ENCODE measurements at regions not wholly inside any gene's neighbourhood (a gene's known extent, or its start where the extent isn't known, plus 50 kb on each side); places are given as distances from the start of the nearest gene placed in this dataset.

DNA sequence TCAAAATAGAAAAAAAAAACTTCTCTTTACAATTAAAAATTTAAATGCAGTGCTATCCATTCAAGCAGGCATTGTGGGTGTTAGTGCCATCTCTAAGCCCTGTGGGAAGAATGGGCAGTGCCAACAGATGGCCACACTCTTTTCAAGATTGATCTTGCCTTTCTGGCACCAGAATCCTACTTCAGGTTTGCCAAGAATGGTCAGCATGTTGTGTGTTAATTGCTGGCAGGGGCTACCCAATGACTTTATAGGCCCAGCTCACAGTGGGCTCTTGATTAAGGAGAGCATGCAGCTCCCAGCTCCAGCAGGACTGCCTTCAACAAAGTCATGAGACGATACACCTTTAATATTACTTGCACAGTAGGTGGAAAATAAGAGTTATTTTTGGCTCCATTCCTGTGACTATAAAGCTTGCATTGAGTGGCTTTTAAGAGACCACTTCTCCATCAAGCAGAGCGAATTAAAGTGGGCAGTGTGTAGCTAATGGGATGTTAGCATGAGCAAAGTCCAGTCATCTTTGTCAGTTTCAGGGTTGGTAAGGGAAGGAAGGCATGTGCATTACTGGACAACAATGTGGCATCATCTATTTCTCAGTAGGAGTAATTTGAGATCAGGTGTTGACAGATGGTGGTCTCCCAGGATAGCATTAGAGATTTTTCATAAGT, 476.8 kb downstream of the C3orf38 start:
- intact Hi-C loops (cut with DNase I; ENCODE audit: low total_unique reads) (no loop called here), in situ Hi-C loops (cut with MboI; ENCODE audit: low sequenced_read_pairs in 4 of 4) (no loop called here)
- Histone ChIP-seq H3K4me1 (no peaks in the 10 kb centered on the region), H3K27ac (no peak overlapping the region), H3K36me3 (no peaks in the 10 kb centered on the region), H3K4me3 (no peak overlapping the region), H3K27me3 (no peaks in the 10 kb centered on the region), H3K9me3 (no peaks in the 10 kb centered on the region)
- no peak for DNase-seq
- TF ChIP-seq CTCF (IDR thresholded peaks at IDR 0.05 in 4 of 5, conservative IDR thresholded peaks at IDR 0.05 in 1 of 5), result no peak
- TF ChIP-seq POLR2A (IDR thresholded peaks at IDR 0.05), result no peak
- no peak for ATAC-seq

GRCh38 chr3:88628901-88629300, 478.5 kb upstream of the EPHA3 start:
- Histone ChIP-seq H3K9me3 (no peaks in the 10 kb centered on the region), H3K36me3 (no peaks in the 10 kb centered on the region), H3K27ac (no peak overlapping the region), H3K4me1 (no peaks in the 10 kb centered on the region), H3K27me3 (no peaks in the 10 kb centered on the region), H3K4me3 (no peak overlapping the region)
- intact Hi-C loops (cut with DNase I; ENCODE audit: low total_unique reads) (no loop called here), in situ Hi-C loops (cut with MboI; ENCODE audit: low sequenced_read_pairs in 4 of 4) (no loop called here)
- DNase-seq, result no peak
- TF ChIP-seq CTCF (IDR thresholded peaks at IDR 0.05 in 4 of 5, conservative IDR thresholded peaks at IDR 0.05 in 1 of 5) (no peak), POLR2A (IDR thresholded peaks at IDR 0.05) (no peak)
- no peak for ATAC-seq

GRCh38 chr3:88632226-88632625, 475.2 kb upstream of the EPHA3 start:
- Histone ChIP-seq H3K9me3 (no peaks in the 10 kb centered on the region), H3K36me3 (no peaks in the 10 kb centered on the region), H3K27ac (no peak overlapping the region), H3K4me1 (no peaks in the 10 kb centered on the region), H3K27me3 (no peaks in the 10 kb centered on the region), H3K4me3 (no peak overlapping the region)
- DNase-seq, result no peak
- in situ Hi-C loops (cut with MboI; ENCODE audit: low sequenced_read_pairs in 4 of 4), result no loop called here
- TF ChIP-seq POLR2A (IDR thresholded peaks at IDR 0.05) (no peak), CTCF (IDR thresholded peaks at IDR 0.05 in 4 of 5, conservative IDR thresholded peaks at IDR 0.05 in 1 of 5) (no peak)
- no peak for ATAC-seq
- intact Hi-C loops (cut with DNase I; ENCODE audit: low total_unique reads), result no loop called here

- no peaks in the 10 kb centered on the region for H3K36me3 ChIP-seq
These were observed 466.8 kb upstream of the EPHA3 start for GRCh38 chr3:88640581-88640980.

More at GRCh38 chr3:88640581-88640980, 466.8 kb upstream of the EPHA3 start:
- intact Hi-C loops (cut with DNase I; ENCODE audit: low total_unique reads) (no loop called here), in situ Hi-C loops (cut with MboI; ENCODE audit: low sequenced_read_pairs in 4 of 4) (no loop called here)
- Histone ChIP-seq H3K4me3 (no peak overlapping the region), H3K9me3 (no peaks in the 10 kb centered on the region), H3K4me1 (no peaks in the 10 kb centered on the region), H3K27ac (no peak overlapping the region), H3K27me3 (no peaks in the 10 kb centered on the region)
- ATAC-seq, result no peak
- no peak for DNase-seq
- TF ChIP-seq POLR2A (IDR thresholded peaks at IDR 0.05), result no peak
- no peak for TF ChIP-seq CTCF (IDR thresholded peaks at IDR 0.05 in 4 of 5, conservative IDR thresholded peaks at IDR 0.05 in 1 of 5)
